ENCODE measurements at regions not wholly inside any gene's neighbourhood (a gene's known extent, or its start where the extent isn't known, plus 50 kb on each side); places are given as distances from the start of the nearest gene placed in this dataset.

- POLR2A ChIA-PET = no interaction called here
- CTCF ChIA-PET = no interaction called here
- no peak overlapping the region for H3K4me3 ChIP-seq (ENCODE audit: low read depth, low read length)
- DNase-seq (ENCODE audit: low read depth, low spot score) = no peak
- no peak for TF ChIP-seq CTCF (IDR thresholded peaks at IDR 0.05; ENCODE audit: insufficient read depth, low read length, missing control alignments)
These were observed 253.8 kb downstream of the TTC8 start for GRCh38 chr14:89078021-89078795.

- no peak for DNase-seq (ENCODE audit: low read depth, low spot score)
- ChIA-PET CTCF (interaction anchor here (1.0 kb wide), 1 partner anchor 58 kb away, joined by 3 read pairs; no protein-coding TSS in a partner anchor), POLR2A (no interaction called here)
These were observed 260.8 kb downstream of the TTC8 start for GRCh38 chr14:89085231-89085731.

GRCh38 chr14:89085737-89086382 lies 261.4 kb downstream of the TTC8 start:
- H3K4me3 ChIP-seq (ENCODE audit: low read depth, low read length) = no peak overlapping the region
- ChIA-PET CTCF (no interaction called here), POLR2A (no interaction called here)
- no peak for TF ChIP-seq CTCF (IDR thresholded peaks at IDR 0.05; ENCODE audit: insufficient read depth, low read length, missing control alignments)
- peak; percentile 23 for DNase-seq (ENCODE audit: low read depth, low spot score)

More at GRCh38 chr14:89085231-89085731, 260.8 kb downstream of the TTC8 start:
- no peak for TF ChIP-seq CTCF (IDR thresholded peaks at IDR 0.05; ENCODE audit: insufficient read depth, low read length, missing control alignments)
- H3K4me3 ChIP-seq (ENCODE audit: low read depth, low read length) = no peak overlapping the region

GRCh38 chr14:89088530-89088929 lies 264.1 kb downstream of the TTC8 start:
- CTCF ChIA-PET = no interaction called here
- no peak for DNase-seq (ENCODE audit: low read depth, low spot score)
- POLR2A ChIA-PET = no interaction called here
- no peak overlapping the region for H3K4me3 ChIP-seq (ENCODE audit: low read depth, low read length)
- TF ChIP-seq CTCF (IDR thresholded peaks at IDR 0.05; ENCODE audit: insufficient read depth, low read length, missing control alignments) = no peak

GRCh38 chr14:89089330-89089729 lies 264.9 kb downstream of the TTC8 start:
- ChIA-PET CTCF (no interaction called here), POLR2A (interaction anchor here (0.6 kb wide), 1 partner anchor 47 kb away, joined by 3 read pairs; no protein-coding TSS in a partner anchor)
- no peak for TF ChIP-seq CTCF (IDR thresholded peaks at IDR 0.05; ENCODE audit: insufficient read depth, low read length, missing control alignments)
- H3K4me3 ChIP-seq (ENCODE audit: low read depth, low read length) = no peak overlapping the region
- DNase-seq (ENCODE audit: low read depth, low spot score) = no peak

GRCh38 chr14:89091781-89092180 lies 267.3 kb downstream of the TTC8 start:
- no peak for TF ChIP-seq CTCF (IDR thresholded peaks at IDR 0.05; ENCODE audit: insufficient read depth, low read length, missing control alignments)
- ChIA-PET POLR2A (no interaction called here), CTCF (no interaction called here)
- H3K4me3 ChIP-seq (ENCODE audit: low read depth, low read length) = no peak overlapping the region
- no peak for DNase-seq (ENCODE audit: low read depth, low spot score)
